ENCODE measurements at regions not wholly inside any gene's neighbourhood (a gene's known extent, or its start where the extent isn't known, plus 50 kb on each side); places are given as distances from the start of the nearest gene placed in this dataset.
"Not testable (repeated sequence)": the region's sequence is repeated elsewhere in the genome, so short reads cannot be mapped to it uniquely, and the experiment has no call there.

DNA sequence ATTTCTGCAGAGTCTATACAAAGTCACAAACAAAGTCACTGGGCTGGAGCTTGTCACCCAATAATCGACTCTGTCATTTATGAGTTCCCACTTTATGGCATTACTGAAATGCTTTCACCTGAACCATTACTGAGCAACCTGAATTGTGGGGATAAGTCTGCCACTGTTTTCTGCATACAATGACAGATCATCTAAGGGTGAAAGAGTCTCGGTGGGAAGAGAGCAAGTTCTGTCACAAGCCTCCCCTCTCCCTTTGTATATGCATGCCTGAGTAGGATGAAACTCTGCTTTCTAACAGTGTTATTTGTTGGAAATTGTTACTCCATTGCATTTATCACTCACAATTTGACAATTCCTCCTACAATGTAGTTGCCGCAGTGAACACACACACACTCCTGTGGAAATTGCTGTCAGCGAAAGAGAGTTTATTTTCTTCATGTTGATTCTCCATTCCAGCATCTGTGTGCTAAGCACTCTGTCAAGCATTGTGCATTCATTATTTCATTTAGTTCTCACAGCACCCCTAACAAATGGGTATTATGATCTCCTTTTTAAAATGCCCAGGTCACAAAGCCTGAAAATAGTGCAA is 1732.4 kb upstream of the CDH6 start:
- Mint-ChIP-seq H3K4me1 (ENCODE audit: low read depth) (no peaks in the 10 kb centered on the region), H3K36me3 (ENCODE audit: low read depth) (no peaks in the 10 kb centered on the region), H3K4me3 (ENCODE audit: unreplicated experiment) (no peak overlapping the region), H3K9me3 (ENCODE audit: low read depth) (no peaks in the 10 kb centered on the region), H3K27ac (ENCODE audit: unreplicated experiment) (no peak overlapping the region), H3K27me3 (ENCODE audit: low read depth) (no peaks in the 10 kb centered on the region)
- no peak for DNase-seq (ENCODE audit: low spot score)
- TF ChIP-seq, protein P1, sequence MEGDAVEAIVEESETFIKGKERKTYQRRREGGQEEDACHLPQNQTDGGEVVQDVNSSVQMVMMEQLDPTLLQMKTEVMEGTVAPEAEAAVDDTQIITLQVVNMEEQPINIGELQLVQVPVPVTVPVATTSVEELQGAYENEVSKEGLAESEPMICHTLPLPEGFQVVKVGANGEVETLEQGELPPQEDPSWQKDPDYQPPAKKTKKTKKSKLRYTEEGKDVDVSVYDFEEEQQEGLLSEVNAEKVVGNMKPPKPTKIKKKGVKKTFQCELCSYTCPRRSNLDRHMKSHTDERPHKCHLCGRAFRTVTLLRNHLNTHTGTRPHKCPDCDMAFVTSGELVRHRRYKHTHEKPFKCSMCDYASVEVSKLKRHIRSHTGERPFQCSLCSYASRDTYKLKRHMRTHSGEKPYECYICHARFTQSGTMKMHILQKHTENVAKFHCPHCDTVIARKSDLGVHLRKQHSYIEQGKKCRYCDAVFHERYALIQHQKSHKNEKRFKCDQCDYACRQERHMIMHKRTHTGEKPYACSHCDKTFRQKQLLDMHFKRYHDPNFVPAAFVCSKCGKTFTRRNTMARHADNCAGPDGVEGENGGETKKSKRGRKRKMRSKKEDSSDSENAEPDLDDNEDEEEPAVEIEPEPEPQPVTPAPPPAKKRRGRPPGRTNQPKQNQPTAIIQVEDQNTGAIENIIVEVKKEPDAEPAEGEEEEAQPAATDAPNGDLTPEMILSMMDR (IDR thresholded peaks at IDR 0.05): no peak

DNA sequence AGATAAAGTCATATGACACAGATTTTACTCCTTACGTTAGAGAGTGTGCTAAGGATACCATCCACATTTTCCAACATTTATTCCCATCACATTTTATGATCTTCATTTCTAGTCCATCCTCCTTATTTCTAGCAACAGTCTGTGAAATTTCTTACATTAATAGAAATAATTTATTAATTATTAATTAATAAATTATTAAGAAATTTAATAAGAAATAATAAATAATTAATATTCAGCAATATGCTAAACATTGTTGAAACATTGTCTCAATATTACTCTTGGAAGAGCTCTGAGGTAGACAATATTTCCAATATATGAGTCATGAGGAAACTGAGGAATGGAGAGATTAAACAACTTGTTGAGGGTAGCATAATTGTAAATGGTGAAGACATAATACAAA is 1742.5 kb upstream of the CDH6 start:
- not testable (repeated sequence) for H3K27ac Mint-ChIP-seq (ENCODE audit: unreplicated experiment); DNase-seq (ENCODE audit: low spot score); H3K36me3 Mint-ChIP-seq (ENCODE audit: low read depth); H3K27me3 Mint-ChIP-seq (ENCODE audit: low read depth); H3K4me1 Mint-ChIP-seq (ENCODE audit: low read depth); H3K4me3 Mint-ChIP-seq (ENCODE audit: unreplicated experiment); H3K9me3 Mint-ChIP-seq (ENCODE audit: low read depth)

DNA sequence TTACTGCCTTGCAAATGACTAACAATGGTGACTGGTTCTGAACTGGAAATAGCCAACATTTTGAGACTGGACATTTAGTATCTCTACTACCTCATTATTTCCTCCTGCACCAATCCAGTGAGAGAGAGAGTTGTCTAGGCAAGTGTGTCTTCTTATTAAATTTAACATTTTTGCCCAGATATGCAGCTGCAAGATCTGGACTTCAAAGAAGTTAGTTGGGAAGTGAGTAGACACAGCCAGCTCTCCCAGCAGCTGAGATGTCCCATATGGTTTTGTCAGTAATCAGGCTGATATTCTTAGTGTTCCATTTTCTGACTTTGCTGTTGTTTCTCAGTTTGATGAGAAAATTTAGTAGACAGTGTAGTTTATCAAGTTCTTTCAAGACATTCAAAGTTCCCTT is 1778.8 kb upstream of the CDH6 start:
- no peak overlapping the region for H3K4me3 Mint-ChIP-seq (ENCODE audit: unreplicated experiment)
- TF ChIP-seq, protein P1 (IDR thresholded peaks at IDR 0.05): no peak
- H3K36me3 Mint-ChIP-seq (ENCODE audit: low read depth): no peaks in the 10 kb centered on the region
- peaks cover 10% of the 10 kb centered on the region for H3K27me3 Mint-ChIP-seq (ENCODE audit: low read depth)
- H3K4me1 Mint-ChIP-seq (ENCODE audit: low read depth): no peaks in the 10 kb centered on the region
- H3K27ac Mint-ChIP-seq (ENCODE audit: unreplicated experiment): no peak overlapping the region
- no peaks in the 10 kb centered on the region for H3K9me3 Mint-ChIP-seq (ENCODE audit: low read depth)
- DNase-seq (ENCODE audit: low spot score): no peak

DNA sequence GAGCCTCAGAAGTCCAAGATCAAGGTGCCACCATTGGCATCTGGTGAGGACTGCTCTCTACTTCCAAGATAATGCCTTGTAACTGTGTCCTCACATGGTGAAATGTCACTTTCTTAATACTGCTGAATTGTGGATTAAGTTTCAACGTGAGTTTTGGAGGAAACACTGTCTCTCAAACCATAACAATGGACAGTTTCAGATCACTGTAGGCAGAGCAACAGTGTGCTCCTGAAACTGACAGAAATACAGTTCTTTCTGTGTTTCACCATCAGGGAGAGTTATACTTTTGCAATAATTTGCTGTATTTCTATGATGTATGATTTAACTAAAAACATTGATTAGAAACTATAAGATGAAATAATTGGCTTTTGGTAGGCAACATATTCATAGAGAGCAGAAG is 1780.5 kb upstream of the CDH6 start:
- no peaks in the 10 kb centered on the region for H3K4me1 Mint-ChIP-seq (ENCODE audit: low read depth)
- no peak overlapping the region for H3K4me3 Mint-ChIP-seq (ENCODE audit: unreplicated experiment)
- H3K27me3 Mint-ChIP-seq (ENCODE audit: low read depth): peaks cover 10% of the 10 kb centered on the region
- no peaks in the 10 kb centered on the region for H3K9me3 Mint-ChIP-seq (ENCODE audit: low read depth)
- H3K27ac Mint-ChIP-seq (ENCODE audit: unreplicated experiment): no peak overlapping the region
- TF ChIP-seq, protein P1 (IDR thresholded peaks at IDR 0.05): no peak
- DNase-seq (ENCODE audit: low spot score): no peak
- no peaks in the 10 kb centered on the region for H3K36me3 Mint-ChIP-seq (ENCODE audit: low read depth)

DNA sequence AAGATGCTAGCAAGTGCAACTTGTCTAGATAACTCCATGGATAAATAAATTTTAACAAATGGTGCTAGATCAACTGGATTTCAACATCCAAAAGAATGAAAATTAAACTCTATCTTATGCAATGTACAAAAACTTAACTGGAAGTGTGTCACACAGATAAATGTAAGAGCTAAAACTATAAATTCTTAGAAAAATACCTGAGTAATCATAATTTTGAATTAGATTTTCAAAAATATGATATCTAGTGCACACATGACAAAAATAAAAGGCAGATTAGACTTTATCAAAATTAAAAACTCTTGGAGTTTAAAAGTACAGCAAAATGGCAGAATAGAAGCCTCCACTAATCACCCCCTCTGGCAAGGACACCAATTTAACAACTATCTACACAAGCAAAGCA is 1791.2 kb upstream of the CDH6 start:
- H3K4me3 Mint-ChIP-seq (ENCODE audit: unreplicated experiment): no peak overlapping the region

DNA sequence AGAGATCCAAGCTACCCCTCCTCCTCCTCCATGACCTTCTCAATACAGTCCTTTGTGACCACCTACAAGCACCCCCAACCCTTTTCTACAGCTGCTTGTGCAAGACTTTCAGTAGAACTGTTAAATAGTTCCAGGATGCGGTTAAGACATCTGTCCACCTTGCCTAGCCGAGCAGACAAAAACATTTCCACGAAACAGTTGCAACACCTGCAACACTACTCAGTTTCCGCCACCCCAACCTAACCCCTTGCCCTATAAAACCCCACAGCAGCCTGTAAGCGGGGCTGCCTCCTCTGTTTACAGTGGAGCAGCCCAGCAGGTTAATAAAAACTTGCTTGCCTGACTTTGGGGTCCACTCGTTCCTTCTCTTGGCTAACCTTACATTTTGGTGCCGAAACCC is 1803.5 kb upstream of the CDH6 start:
- Mint-ChIP-seq H3K4me3 (ENCODE audit: unreplicated experiment) (no peak overlapping the region), H3K9me3 (ENCODE audit: low read depth) (peaks cover 9% of the 10 kb centered on the region), H3K27me3 (ENCODE audit: low read depth) (no peaks in the 10 kb centered on the region), H3K27ac (ENCODE audit: unreplicated experiment) (no peak overlapping the region), H3K4me1 (ENCODE audit: low read depth) (no peaks in the 10 kb centered on the region), H3K36me3 (ENCODE audit: low read depth) (no peaks in the 10 kb centered on the region)
- TF ChIP-seq, protein P1 (IDR thresholded peaks at IDR 0.05): no peak
- DNase-seq (ENCODE audit: low spot score): no peak

More for the DNA sequence above, 1791.2 kb upstream of the CDH6 start:
- Mint-ChIP-seq H3K36me3 (ENCODE audit: low read depth) (no peaks in the 10 kb centered on the region), H3K9me3 (ENCODE audit: low read depth) (peaks cover 36% of the 10 kb centered on the region), H3K4me1 (ENCODE audit: low read depth) (no peaks in the 10 kb centered on the region), H3K27me3 (ENCODE audit: low read depth) (no peaks in the 10 kb centered on the region), H3K27ac (ENCODE audit: unreplicated experiment) (no peak overlapping the region)
- DNase-seq (ENCODE audit: low spot score): no peak
- TF ChIP-seq, protein P1 (IDR thresholded peaks at IDR 0.05): no peak
